Kidney tubule cell (primary cell): ENCODE measurements at regions not wholly inside any gene's neighbourhood (a gene's known extent, or its start where the extent isn't known, plus 50 kb on each side); places are given as distances from the start of the nearest gene placed in this dataset.
"Not testable (repeated sequence)": the region's sequence is repeated elsewhere in the genome, so short reads cannot be mapped to it uniquely, and the experiment has no call there.

ENCODE experiments used
- DNase-seq: peaks from one replicate; pipeline ENCODE4 v3.0.0-alpha.2; 2018; ENCODE audit warnings: low spot score

GRCh38 chr9:11144746-11145145, 531.9 kb upstream of the PTPRD start:
- DNase-seq: no peak

- DNase-seq: no peak
Measured at GRCh38 chr9:11148189-11148588, 535.4 kb upstream of the PTPRD start.

GRCh38 chr9:11149065-11149464, 536.3 kb upstream of the PTPRD start:
- no peak for DNase-seq

- DNase-seq: no peak
Measured at GRCh38 chr9:11158063-11158462, 545.3 kb upstream of the PTPRD start.

- DNase-seq: no peak
Measured at GRCh38 chr9:11158676-11159075, 545.9 kb upstream of the PTPRD start.

GRCh38 chr9:11159318-11159862, 546.6 kb upstream of the PTPRD start:
- no peak for DNase-seq

GRCh38 chr9:11163843-11164242, 551.0 kb upstream of the PTPRD start:
- no peak for DNase-seq

- DNase-seq: no peak
Measured at GRCh38 chr9:11182001-11182400, 569.2 kb upstream of the PTPRD start.

GRCh38 chr9:11190719-11191118, 577.9 kb upstream of the PTPRD start:
- DNase-seq: no peak

GRCh38 chr9:11192993-11193392, 580.2 kb upstream of the PTPRD start:
- DNase-seq: no peak

GRCh38 chr9:11194246-11194645, 581.4 kb upstream of the PTPRD start:
- no peak for DNase-seq

- not testable (repeated sequence) for DNase-seq
Measured at GRCh38 chr9:11196840-11197365, 584.1 kb upstream of the PTPRD start.

GRCh38 chr9:11199335-11199734, 586.5 kb upstream of the PTPRD start:
- DNase-seq: no peak

- no peak for DNase-seq
Measured at GRCh38 chr9:11204521-11204920, 591.7 kb upstream of the PTPRD start.

- no peak for DNase-seq
Measured at GRCh38 chr9:11206925-11207324, 594.1 kb upstream of the PTPRD start.

- no peak for DNase-seq
Measured at GRCh38 chr9:11233696-11234095, 620.9 kb upstream of the PTPRD start.

GRCh38 chr9:11235061-11235460, 622.3 kb upstream of the PTPRD start:
- DNase-seq: no peak

GRCh38 chr9:11241779-11242178, 629.0 kb upstream of the PTPRD start:
- no peak for DNase-seq

GRCh38 chr9:11257992-11258391, 645.2 kb upstream of the PTPRD start:
- no peak for DNase-seq

- no peak for DNase-seq
Measured at GRCh38 chr9:11269036-11269435, 656.2 kb upstream of the PTPRD start.

GRCh38 chr9:11275158-11275695, 662.4 kb upstream of the PTPRD start:
- DNase-seq: no peak

- DNase-seq: peak; percentile 4
Measured at GRCh38 chr9:11312966-11313365, 700.2 kb upstream of the PTPRD start.

- DNase-seq: no peak
Measured at GRCh38 chr9:11318946-11319345, 706.1 kb upstream of the PTPRD start.

GRCh38 chr9:11319538-11319937, 706.7 kb upstream of the PTPRD start:
- peak; percentile 16 for DNase-seq
